Brain pericyte (primary cell): ENCODE measurements at regions not wholly inside any gene's neighbourhood (a gene's known extent, or its start where the extent isn't known, plus 50 kb on each side); places are given as distances from the start of the nearest gene placed in this dataset.
A peak's percentile ranks its signal among the peaks of the same experiment; 100 is the strongest.

Source experiments
- DNase-seq: peaks from one replicate; pipeline ENCODE4 v3.0.0-alpha.2; 2012; ENCODE audit warnings: low read depth, low spot score

DNA sequence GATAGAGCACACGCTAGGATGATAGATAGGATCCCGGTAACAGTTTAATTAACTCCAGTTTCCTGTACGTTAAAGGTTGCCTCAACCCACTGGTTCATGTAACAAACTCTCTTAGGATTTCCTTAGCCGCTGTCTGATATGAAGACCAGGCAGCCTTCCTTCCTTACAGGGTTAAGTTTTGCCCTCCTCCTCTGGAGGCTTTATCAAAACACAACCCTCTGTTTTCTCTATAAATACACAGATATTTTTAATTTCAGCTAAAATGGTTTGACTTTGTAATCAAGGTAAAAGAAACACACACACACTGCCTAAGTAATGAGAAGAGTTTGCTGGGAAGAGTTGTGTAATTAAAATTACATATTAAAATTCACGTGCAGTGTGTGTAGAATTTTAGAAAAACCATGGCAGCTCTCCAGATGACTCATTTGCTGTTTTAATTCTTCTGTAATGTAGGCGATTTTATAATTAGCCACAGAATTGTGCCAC is 369.8 kb downstream of the CSNK1G3 start:
- DNase-seq, result no peak

DNA sequence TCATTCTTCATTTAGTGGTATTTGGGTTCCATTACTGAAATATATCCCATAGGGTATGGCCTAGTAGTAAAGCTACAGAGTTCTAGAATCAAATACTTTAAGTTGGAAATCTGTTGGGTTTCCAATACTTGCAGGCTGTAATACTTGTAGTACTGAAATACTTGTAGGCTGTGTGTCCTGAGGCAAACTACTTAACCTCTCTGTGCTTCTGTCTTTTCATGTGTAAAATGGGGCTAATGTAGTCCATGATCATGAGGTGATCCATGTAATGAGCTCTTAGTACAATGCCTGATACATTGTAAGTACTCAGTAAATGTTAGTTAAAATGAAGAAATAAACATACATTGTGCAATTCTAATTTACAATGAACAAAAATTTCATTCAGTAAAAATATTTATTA is 368.9 kb downstream of the CSNK1G3 start:
- DNase-seq, result no peak

DNA sequence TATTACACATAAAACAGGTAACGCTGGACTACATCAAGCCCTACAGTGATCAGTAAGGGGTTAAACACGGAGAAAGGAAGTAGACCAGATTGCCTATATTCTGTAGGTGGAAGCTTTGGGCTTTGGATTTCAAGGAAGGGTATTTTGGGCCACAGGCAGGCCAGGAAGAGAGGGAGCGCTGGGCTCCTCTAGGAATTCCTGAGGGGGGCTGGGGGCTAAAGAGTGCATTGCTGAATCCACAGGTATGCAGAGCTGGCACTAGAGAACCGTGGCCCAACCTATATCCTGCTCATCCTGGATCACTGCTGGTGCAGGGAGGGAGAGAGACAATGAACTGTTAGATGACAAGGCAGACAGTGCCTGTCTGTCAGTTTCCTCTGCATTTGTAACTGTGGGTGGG is 367.1 kb downstream of the CSNK1G3 start:
- no peak for DNase-seq

DNA sequence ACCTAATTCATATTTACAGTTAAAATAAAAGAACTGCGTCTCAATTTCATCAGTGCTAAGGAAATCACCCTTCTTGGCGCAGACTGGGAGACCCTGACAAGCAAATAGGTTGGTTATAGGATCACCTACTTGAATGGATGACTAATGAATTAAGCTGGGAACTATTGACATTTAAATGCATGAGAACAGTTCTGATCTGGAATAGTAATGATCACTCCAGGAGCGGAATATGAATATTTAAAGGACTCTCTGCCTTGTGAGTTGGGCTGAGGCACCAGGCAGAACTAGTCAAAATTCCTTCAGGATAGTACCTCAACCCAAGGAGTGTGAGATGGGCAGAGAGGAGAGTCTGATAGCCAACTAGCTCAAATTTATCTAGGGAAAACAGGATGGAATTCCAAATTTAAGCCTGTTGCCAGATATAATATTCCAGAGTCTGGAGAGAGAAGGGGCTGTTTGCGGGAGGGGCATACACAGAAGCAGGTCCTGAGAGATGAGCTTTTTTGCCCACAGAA is 364.4 kb downstream of the CSNK1G3 start:
- DNase-seq, result no peak

DNA sequence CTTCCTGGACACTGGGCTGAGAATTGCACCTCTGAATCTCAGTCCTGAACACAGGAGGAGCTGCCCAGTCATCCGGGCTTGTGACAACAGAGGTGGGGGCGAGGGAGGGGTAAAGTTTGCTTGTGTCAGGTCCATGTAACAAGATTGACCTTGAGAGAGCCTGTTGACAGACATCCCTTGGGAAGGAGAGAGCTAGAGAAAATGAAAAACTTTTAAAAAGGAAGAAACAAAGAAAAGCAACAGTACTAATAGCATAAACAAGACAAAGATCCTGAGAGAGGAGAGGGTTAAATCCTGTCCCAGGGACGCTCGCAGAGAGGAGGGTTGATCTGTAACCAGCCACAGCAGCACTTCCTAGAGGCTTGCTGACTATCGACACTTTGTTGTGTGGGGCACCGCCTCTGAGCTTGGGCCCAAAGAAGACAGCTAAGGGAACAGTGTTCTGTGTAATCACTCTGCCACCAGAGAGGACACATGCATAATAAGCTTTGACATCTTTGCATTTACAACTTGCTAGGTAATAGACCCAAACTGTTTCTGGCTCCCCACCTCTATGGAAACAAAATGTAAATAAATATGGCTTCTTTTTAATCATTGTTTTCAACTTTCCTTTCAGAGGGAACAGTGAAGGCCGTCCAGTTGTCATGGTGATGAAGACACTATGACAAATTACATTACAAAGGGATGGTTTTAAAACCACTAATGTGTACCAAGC is 363.7 kb downstream of the CSNK1G3 start:
- no peak for DNase-seq

DNA sequence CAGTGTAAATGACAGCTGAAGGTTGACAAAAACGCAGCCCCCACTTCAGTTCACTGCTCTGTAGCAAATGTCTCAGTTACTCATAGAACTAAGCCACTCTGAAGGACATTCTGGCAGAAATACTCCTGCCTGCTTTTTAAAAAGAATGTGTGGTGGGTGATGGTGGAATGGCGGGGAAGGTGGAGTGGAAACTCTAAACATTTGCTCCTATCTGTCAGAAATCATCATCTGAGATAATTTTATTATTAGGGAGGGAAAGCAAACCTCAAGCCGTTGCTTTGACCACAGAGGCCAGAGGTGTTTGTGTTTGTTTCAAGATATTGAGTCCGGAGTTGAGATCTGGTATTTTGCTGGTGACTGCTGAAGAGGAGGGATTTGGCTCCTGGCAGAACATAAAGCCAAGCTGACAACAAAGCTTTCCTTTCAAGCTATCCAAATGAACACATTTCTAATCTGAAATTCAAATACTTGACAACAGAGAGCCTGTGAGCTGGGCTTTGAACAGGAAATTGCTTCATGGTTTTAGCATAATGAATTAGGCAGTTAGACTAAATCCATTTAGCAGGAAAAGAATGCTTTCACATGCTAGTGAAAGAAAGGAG is 362.7 kb downstream of the CSNK1G3 start:
- DNase-seq, result no peak

DNA sequence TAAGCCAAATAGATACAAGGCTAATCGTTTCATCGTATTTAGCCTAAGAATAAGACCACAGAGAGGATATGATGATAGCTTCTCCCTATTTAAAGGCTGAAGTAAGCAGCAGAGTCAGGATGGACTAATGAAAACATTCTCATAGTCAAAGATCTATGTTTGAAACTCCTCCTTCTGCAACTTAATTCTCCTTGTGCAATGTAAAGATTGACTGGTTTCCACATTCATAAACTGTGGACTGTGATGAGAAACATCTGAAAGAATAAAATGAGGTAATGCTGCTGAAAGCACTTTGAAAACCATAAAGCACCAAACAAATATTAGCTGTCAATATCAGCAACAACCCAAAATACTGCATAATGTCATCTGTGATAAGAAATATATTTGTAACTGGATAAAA is 361.9 kb downstream of the CSNK1G3 start:
- no peak for DNase-seq

DNA sequence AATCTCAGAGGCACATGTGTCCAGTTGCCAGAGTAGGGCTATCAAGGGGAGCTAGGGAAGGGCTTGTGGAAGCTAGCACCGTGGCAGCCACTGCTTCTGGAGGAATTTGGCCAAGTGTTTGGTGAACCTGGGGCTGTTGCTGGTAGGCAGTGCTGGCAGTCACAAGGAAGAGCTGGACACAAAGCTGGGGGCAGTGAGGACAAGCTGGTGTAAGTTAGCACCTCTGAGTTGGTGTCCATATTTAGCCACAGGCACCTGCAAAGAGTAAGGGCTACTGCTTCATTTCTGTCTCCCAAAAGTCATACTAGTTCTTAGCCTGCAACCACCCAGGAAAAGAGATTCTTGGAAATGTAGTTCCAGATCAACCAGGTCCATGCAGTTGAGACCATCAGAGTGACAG is 359.4 kb downstream of the CSNK1G3 start:
- DNase-seq, result no peak

DNA sequence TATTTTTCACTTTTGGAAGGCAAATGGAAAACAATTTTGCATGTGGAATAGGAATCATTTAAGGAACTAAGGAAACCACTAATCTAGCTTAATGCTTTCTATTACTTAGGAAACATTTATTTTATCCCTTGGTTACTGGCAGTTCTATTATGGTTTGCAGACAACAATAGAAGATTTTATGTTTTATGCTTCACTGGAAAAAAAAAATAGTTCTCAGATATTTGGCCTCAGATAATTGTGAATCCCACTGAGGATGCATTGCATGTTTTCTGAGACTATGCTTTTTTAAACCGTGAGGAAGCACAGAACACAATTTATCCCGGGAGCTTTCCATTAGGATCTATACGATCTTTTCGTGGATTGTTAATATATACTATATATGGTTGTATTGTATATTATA is 356.9 kb downstream of the CSNK1G3 start:
- DNase-seq, result no peak

DNA sequence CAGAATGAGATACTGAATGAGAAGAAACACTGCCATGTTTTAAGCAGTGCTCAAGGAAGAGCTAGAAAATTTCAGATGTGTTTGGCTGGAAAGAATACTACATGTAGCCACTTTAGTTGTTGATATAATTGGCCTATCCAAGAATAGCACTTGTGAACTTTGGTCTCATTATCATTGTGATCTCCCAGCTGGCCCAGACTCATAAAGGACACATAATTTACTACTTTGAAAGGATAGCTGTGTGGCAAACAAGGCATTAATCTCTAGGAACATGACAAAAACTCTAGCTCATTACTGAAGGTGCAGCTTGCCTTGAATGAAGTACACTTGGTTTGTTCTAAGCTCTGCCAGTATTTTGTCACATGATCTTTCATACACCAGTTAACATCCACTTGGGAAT is 356.3 kb downstream of the CSNK1G3 start:
- DNase-seq, result no peak

DNA sequence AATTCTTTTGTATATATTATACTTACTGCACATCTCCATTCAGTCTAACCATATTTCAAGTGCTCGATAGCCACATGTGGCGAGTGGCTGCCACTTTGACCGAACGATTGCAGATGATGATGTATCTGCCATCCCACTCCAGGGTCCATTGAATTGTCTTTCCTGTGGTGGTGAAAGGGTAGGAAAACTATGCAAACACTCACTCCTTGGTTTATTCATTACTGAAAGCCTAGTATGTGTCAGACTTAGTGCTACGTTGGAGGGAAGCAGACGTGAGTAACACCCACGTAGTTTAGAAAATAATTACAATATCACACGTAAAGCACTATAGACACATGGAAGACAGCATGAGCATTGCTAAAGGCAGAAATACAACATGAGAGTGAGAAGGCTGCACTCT is 353.7 kb downstream of the CSNK1G3 start:
- no peak for DNase-seq

DNA sequence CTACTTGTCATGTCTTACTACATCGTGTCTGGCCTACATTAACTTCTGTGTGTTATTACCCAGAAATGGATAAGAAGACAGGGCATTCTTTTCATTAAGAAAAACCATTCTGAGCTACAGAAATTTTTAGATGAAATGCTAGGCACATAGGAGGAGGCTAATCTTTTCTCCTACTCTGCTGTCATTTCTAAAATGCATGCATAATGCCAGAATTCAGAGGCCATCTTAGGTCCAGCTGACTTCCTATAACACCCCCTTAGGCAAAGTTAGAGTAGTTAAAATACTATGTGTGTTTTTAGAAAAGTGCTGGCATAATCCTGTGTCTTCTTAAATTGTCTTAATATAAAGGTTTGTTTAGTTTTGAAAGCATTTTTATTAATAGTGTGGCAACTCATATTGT is 352.6 kb downstream of the CSNK1G3 start:
- no peak for DNase-seq

DNA sequence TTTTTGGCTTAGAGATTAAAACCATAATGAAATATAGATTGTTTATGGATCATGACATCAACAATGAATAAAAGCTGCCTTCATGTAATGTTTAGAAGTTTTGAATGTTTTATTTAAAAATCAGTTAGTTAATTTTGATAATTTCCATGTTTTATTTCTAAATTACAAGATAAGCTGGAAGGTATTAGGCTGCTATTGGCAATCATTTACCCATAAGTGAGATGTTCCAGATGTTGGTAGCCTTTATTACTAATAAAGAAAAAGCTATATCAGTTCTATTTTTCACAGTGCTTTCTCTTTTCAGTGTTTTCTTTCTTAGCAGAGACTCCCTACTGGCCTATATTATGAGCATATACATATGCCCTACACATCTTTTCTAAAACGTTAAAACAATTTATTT is 347.0 kb downstream of the CSNK1G3 start:
- DNase-seq, result no peak

DNA sequence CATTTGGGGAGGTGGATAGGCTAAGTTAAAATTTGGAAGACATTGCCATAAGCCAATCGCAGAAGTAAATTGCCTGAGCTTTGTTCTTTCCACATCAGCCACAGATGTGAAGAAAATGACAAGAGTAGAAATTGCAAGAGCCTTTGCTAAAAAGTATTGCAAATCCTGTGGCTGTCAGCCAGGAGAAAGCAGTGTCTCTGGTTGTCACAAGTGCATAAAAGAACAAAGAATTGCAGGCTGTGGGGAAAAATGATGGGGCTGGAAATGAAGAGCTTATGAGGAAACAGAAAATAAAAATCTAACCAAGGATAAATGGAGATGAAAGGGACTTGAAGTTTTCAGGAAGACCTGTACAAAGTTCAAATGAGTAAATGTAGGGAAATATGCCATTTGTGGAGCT is 344.8 kb downstream of the CSNK1G3 start:
- DNase-seq, result no peak

DNA sequence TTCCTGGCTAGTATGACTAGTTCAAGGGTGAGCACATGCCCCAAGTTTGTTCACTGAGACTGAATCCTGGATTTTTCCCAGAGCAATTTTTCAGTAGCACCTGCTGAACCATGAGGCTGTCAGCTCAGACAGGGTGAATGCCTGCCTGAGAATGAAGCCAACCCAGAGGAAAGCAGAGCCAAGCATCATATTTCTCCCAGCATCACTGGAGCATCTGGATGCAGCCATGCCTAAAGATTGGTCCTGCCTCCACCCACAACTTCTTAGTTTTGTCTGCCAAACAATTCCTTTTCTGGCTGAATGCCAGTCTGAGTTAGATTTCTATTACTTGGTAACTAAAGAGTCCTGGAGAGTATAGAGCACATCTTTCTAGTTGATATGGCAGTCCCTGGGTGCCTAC is 343.6 kb downstream of the CSNK1G3 start:
- no peak for DNase-seq

DNA sequence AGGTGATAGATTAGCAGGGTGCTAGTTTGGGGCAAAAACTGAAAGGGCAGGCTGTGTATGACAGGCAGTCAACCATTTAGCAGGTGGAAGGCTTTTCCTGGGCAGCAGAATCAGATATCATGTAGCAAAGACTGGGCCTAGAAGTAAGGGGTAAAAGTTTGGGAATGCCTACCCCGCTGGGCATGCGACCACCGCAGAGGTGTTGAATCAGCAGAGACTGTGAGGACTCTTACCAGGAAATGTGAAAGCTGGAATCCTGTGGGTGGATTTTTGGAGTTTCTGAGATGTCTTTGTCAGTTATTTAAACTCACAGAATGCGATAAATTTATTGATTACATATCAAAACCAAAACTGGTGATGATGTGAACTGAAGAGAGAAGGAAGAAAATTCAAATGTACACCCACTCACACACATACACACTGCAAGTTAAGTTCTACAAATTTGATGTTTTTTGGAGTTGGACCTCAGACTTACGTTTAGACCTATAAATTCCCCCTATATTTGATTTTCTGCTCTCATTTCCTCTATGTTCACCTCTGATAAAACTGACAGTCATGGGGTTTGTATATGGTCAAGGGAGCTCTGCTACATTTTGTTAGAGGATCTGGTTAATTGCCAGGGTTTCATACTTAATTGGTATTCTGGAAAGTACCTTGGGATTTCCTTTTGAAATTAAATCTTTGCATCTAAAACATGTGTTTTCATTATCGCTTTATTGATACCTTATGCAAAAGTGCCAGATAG is 333.6 kb downstream of the CSNK1G3 start:
- no peak for DNase-seq

DNA sequence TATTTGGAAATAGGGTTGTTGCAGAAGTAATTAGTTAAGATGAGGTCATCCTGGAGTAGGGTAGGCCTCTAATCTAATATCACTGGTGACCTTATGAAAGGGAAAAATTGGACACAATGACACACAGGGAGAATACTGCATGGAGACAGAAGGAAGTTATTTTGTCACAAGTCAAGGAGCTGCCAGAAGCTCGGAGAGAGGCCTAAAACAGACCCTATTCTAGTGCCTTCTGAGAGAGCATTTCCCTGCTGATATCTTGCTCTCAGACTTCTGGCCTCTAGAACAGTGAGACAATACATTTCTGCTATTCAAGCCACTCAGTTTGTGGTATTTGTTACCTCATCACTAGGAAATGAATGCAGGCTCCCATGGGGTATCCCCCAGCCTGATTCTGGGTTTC is 332.9 kb downstream of the CSNK1G3 start:
- DNase-seq, result no peak

DNA sequence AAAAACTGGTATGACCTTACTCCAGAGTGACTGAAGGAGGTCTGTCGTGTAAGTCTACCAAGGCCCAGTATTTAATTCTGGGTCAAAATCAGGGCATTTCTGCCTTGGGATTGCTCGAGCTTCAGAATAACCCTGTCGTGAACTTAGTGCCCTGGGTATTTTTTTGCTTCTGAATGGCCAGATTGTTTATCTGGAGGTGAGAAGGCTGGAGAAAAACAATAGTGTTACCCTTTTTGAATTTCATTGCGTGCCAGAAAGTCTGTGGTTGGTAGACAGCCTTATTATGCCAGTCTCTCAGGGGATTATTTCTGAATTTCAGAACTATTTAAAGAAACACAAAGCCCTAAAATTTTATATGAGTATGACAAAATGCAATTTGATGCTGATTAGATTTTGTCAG is 323.4 kb downstream of the CSNK1G3 start:
- DNase-seq, result no peak

DNA sequence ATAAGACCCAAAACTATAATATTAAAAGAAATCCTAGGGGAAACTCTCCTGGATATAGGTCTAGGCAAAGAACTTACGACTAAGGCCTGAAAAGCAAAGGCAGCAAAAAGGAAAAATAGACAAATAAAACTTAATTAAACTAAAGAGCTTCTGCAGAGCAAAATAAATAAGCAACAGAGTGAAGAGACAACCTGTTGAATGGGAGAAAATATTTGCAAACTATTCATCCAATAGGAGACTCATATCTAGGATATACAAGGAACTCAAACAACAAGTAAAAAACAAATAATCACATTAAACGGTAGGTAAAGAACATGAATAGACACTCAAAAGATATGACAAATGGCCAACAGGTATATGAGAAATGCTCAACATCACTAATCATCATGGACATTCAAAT is 318.6 kb downstream of the CSNK1G3 start:
- DNase-seq, result no peak

DNA sequence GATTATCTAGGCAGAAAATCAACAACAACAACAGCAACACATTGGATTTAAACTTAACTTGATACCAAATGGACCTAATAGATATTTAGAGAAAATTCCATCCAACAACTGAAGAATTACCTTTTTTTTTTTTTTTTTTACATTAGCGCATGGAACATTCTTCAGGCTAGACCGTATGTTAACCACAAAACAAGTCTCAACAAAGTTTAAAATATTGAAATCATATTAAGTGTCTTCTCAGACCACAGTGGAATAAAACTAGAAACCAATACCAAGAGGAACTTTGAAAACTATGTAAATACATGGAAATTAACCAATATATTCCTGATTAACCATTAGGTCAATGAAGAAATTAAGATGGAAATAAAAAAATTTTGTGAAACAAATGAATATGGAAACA is 315.8 kb downstream of the CSNK1G3 start:
- DNase-seq, result no peak

DNA sequence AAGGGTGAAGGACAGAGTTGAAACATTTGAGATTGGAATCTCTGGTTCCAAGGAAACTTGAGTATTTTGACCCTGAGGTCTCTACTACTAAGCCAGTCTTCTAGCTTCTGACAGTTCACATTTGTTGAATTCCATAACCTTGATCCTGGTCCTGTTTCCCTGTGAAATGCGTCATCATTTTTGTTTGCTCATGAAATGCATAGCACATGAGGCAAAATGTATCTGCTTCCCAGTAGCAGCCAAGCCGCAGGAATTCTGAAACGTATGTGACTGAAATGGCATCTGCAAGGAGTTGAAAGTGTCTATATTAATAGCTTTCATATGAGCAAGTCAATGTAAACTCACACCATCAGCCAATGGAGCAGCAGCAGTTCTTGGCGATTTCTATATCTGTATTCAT is 307.9 kb downstream of the CSNK1G3 start:
- peak; percentile 86 for DNase-seq

DNA sequence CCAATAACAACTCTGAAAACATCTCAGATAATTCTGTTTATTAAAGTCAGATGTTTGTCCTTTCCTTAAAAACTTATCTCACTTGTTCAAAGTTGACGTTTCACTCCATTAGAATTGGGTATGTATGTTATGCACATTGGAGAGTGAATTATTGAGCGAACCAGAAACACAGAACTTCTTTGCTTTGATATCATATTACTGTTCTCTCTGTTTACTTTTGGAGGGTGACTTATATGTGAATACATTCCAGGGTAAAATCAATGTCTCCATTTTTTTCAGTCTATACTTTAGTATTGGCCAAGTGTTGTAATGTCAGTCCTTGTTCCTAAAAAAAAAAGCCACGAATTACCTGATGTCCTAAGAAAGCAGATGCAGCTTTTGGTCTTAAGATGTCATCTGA is 307.4 kb downstream of the CSNK1G3 start:
- no peak for DNase-seq

DNA sequence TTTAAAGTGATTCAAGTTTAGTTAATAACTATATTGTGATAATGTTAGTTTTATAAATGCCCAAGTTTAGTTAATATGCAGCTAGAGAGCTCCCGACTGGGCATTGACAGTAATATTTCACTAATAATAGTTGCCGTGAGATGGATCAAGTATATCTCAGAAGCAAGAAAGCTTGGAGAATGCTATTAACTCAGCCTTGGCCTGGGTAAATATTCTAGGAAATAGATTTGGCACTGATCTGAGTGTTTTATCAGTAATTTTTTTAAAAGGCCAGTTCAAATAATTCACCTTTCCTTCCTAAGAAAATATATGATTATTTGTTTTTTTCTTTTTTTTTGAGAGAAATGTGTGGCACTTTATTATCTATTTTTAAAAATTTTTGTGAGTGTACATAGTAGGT is 305.3 kb downstream of the CSNK1G3 start:
- no peak for DNase-seq
